Esophagus squamous epithelium (tissue), 5 donors: ENCODE measurements at regions not wholly inside any gene's neighbourhood (a gene's known extent, or its start where the extent isn't known, plus 50 kb on each side); places are given as distances from the start of the nearest gene placed in this dataset.

Experiments used
- DNase-seq: peaks from one replicate; lab custom pipeline; 2025; lab: John Stamatoyannopoulos, UW
- H3K27ac ChIP-seq, 4 donors: fragments of 200-600 bp; sonication (generic); one replicate each; pipeline ENCODE4 v1.5.1; 2016 to 2019; ENCODE audit warnings: mild to moderate bottlenecking in 1 of 4
- H3K27me3 ChIP-seq, 4 donors: fragments of 200-600 bp; sonication (generic); 1 replicate in 3 of 4; 2 replicates in 1 of 4; pipeline versions ENCODE4 v1.5.1 to v1.6.0; 2017 to 2021; ENCODE audit warnings: antibody characterized with exemption in 1 of 4
- H3K36me3 ChIP-seq, 3 donors: fragments of 200-600 bp; sonication (generic); one replicate each; pipeline ENCODE4 v1.5.1; 2016 to 2019
- H3K4me1 ChIP-seq, 3 donors: fragments of 200-600 bp; sonication (generic); one replicate each; pipeline ENCODE4 v1.5.1; 2017 to 2019
- H3K4me3 ChIP-seq, 4 donors: fragments of 200-600 bp; sonication (generic); 1 replicate in 3 of 4; 2 replicates in 1 of 4; pipeline ENCODE4 v1.5.1; 2016 to 2019; ENCODE audit warnings: mild to moderate bottlenecking in 2 of 4, moderate library complexity in 1 of 4
- H3K9me3 ChIP-seq, 3 donors: fragments of 200-600 bp; sonication (generic); one replicate each; pipeline ENCODE4 v1.5.1; 2016 to 2019
- POLR2A ChIP-seq, 4 donors: fragments of 450-650 bp; IDR thresholded peaks; one replicate each; pipeline ENCODE4 v1.6.1; 2017; ENCODE audit warnings: antibody characterized with exemption in 4 of 4, mild to moderate bottlenecking in 4 of 4, moderate library complexity in 3 of 4
- WGBS, 2 donors: methylation state at CpG; one replicate each; pipeline ENCODE4 v1.1.5; 2018; 5-methylcytosine and 5-hydroxymethylcytosine counted together
- intact Hi-C: fragments of 100-400 bp; cut with DNase I; formaldehyde crosslinking; loops from one replicate; pipeline ENCODE4 v1.15.0; 2022
- TF ChIP-seq, protein P1 (sequence below), 6 experiments: fragments of 450-650 bp in 4 of 6; fragments of 200-600 bp in 2 of 6; sonication (generic) in 2 of 6; IDR thresholded peaks; one replicate each; pipeline ENCODE4 v1.5.1; 2016 to 2019; ENCODE audit warnings: antibody characterized with exemption in 6 of 6, mild to moderate bottlenecking in 4 of 6, moderate library complexity in 4 of 6
- donor health status: DM: yes; HTN: yes; CAD: no.

DNA sequence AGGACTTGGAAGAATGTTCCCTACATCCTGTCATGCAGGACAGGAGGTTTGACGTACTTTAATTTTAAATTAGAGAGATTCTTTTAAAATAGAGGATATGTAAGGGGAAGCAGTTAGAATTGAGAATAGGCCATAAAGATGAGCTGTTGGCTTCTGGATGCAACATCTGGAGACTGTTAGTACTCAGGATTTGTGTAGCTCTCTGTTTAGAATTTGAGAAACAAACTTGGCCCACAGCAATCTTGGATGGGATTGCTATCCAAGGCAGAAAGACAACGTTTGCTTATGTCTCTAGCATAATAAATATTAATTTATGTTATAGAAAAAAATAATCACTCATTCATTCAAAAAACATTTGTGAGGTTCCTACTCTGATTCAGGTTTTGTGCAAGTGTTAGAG lies 398.4 kb upstream of the NOVA1 start:
- intact Hi-C loops: no loop called here
- H3K27me3 ChIP-seq: no peaks in the 10 kb centered on the region
- DNase-seq: no peak
- no peaks in the 10 kb centered on the region for H3K9me3 ChIP-seq
- WGBS, 2 donors: 45 to 46% methylated on average over 2 of the region's 2 CpGs
- H3K4me1 ChIP-seq: no peaks in the 10 kb centered on the region
- no peak overlapping the region for H3K4me3 ChIP-seq
- H3K36me3 ChIP-seq: no peaks in the 10 kb centered on the region
- TF ChIP-seq, protein P1, sequence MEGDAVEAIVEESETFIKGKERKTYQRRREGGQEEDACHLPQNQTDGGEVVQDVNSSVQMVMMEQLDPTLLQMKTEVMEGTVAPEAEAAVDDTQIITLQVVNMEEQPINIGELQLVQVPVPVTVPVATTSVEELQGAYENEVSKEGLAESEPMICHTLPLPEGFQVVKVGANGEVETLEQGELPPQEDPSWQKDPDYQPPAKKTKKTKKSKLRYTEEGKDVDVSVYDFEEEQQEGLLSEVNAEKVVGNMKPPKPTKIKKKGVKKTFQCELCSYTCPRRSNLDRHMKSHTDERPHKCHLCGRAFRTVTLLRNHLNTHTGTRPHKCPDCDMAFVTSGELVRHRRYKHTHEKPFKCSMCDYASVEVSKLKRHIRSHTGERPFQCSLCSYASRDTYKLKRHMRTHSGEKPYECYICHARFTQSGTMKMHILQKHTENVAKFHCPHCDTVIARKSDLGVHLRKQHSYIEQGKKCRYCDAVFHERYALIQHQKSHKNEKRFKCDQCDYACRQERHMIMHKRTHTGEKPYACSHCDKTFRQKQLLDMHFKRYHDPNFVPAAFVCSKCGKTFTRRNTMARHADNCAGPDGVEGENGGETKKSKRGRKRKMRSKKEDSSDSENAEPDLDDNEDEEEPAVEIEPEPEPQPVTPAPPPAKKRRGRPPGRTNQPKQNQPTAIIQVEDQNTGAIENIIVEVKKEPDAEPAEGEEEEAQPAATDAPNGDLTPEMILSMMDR (IDR thresholded peaks at IDR 0.05): no peak
- TF ChIP-seq POLR2A (IDR thresholded peaks at IDR 0.05): no peak
- H3K27ac ChIP-seq: no peak overlapping the region

DNA sequence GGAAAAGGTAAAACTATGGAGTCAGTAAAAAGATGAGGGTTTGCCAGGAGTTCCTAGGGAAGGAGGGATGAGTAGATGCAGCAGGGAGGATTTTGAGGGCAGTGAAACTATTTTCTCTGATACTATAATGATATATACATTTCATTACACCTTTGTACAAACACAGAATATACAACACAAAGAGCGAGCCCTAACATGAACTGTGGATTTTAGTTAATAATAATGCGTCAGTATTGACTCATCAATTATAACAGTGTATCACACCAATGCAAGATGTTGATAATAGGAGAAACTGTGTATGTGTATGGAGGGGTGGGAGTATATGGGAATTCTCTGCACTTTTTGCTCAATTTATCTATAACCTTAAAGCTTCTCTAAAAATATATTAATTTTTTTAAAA lies 404.3 kb upstream of the NOVA1 start:
- DNase-seq: no peak
- Histone ChIP-seq H3K36me3 (no peaks in the 10 kb centered on the region), H3K9me3 (no peaks in the 10 kb centered on the region), H3K27me3 (no peaks in the 10 kb centered on the region), H3K4me1 (no peaks in the 10 kb centered on the region), H3K4me3 (no peak overlapping the region), H3K27ac (no peak overlapping the region)
- WGBS, 2 donors: 52 to 58% methylated on average over 2 of the region's 2 CpGs
- intact Hi-C loops: no loop called here
- TF ChIP-seq, protein P1 (IDR thresholded peaks at IDR 0.05): no peak
- TF ChIP-seq POLR2A (IDR thresholded peaks at IDR 0.05): no peak

DNA sequence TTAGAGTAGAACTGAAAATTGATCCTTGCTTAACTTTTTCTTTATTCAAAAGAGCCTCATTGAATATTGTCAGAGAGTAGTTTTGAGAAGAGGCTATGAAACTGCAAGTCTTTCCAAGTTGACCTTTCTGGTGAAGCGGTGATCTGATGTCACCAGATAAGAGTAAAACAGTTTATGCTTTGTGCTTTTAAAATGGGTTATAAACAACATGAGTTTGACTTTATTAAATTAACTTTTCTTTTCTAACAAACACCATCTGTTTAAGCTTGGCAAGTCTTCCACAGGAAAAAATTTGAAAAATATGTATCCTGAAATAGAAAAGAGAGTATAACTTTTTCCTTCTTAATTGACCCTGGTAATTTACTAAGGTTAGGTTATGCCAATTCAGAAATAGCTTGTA lies 408.7 kb upstream of the NOVA1 start:
- Histone ChIP-seq H3K27ac (no peak overlapping the region), H3K4me3 (no peak overlapping the region), H3K9me3 (no peaks in the 10 kb centered on the region), H3K36me3 (no peaks in the 10 kb centered on the region), H3K4me1 (no peaks in the 10 kb centered on the region), H3K27me3 (no peaks in the 10 kb centered on the region)
- intact Hi-C loops: no loop called here
- DNase-seq: no peak
- TF ChIP-seq, protein P1 (IDR thresholded peaks at IDR 0.05): no peak
- TF ChIP-seq POLR2A (IDR thresholded peaks at IDR 0.05): no peak
- WGBS, 2 donors: 67 to 84% methylated on average over 1 of the region's 1 CpG

DNA sequence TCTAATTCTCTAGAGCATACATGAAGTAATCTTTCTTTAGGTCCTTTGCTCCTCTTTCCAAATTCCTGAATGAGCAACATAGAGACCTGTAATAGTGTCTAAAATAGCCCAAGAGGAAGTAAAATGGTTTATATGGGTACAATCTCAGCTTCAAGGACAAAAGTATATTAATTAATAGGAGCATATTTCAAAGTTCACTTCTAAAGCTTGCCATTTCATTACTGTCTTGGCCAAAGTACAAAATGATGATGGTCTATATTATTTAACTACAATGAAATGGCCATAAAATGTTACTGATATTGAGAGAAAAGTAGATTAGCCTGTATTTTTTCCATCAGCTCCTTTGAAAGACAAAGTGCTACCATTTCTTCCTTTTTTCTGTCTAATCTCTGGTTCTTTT lies 410.4 kb upstream of the NOVA1 start:
- no peak for DNase-seq
- intact Hi-C loops: no loop called here
- no peak overlapping the region for H3K4me3 ChIP-seq
- no peaks in the 10 kb centered on the region for H3K36me3 ChIP-seq
- H3K9me3 ChIP-seq: no peaks in the 10 kb centered on the region
- H3K4me1 ChIP-seq: no peaks in the 10 kb centered on the region
- no peak overlapping the region for H3K27ac ChIP-seq
- H3K27me3 ChIP-seq: no peaks in the 10 kb centered on the region
- TF ChIP-seq POLR2A (IDR thresholded peaks at IDR 0.05): no peak
- TF ChIP-seq, protein P1 (IDR thresholded peaks at IDR 0.05): no peak

DNA sequence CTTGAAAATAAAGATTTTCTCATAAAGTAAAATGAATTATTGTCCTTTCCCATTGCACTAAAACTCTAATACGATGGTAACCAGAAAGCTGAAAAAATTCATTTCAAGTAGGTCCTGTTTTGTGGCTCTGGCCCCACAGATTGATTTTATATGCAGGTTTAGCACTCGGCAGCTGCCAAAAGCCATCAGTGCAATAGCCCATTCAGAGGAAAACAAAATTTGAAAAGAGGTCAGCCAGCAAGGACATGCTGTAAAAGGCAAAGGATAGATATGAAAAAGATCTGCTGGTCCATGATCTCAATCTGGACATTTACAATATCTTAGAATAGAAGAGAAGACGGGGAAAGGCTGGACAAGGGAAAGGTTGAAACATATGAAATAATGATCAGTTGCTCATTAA lies 414.8 kb upstream of the NOVA1 start:
- intact Hi-C loops: no loop called here
- 69 to 71% methylated on average over 3 of the region's 3 CpGs for WGBS, 2 donors
- Histone ChIP-seq H3K4me1 (no peaks in the 10 kb centered on the region), H3K27me3 (no peaks in the 10 kb centered on the region), H3K27ac (no peak overlapping the region), H3K9me3 (no peaks in the 10 kb centered on the region), H3K36me3 (no peaks in the 10 kb centered on the region), H3K4me3 (no peak overlapping the region)
- TF ChIP-seq, protein P1 (IDR thresholded peaks at IDR 0.05): no peak
- TF ChIP-seq POLR2A (IDR thresholded peaks at IDR 0.05): no peak
- DNase-seq: no peak
